HG02798 (cell line): ENCODE measurements at regions not wholly inside any gene's neighbourhood (a gene's known extent, or its start where the extent isn't known, plus 50 kb on each side); places are given as distances from the start of the nearest gene placed in this dataset.

Source experiments
- ATAC-seq: cut with Tn5 transposase; IDR thresholded peaks from one replicate; pipeline ENCODE4 v1.9.1; 2021; ENCODE audit warnings: mild to moderate bottlenecking; ENCODE audit not compliant: unreplicated experiment, poor library complexity

GRCh38 chr6:153183925-153184324 is 52.8 kb upstream of the RGS17 start:
- ATAC-seq: no peak
